Right hindlimb (tissue), 1 donor: ENCODE measurements at regions not wholly inside any gene's neighbourhood (a gene's known extent, or its start where the extent isn't known, plus 50 kb on each side); places are given as distances from the start of the nearest gene placed in this dataset.

ENCODE experiments used
- DNase-seq: peaks from one replicate; pipeline ENCODE4 v3.0.0-alpha.2; 2018

GRCh38 chr3:194536871-194537637, 50.3 kb upstream of the ATP13A3 start:
- DNase-seq = peak; percentile 39
